DMS 273 treated with DMSO at 0.1 percent for 48 hours (cell line): ENCODE measurements at regions not wholly inside any gene's neighbourhood (a gene's known extent, or its start where the extent isn't known, plus 50 kb on each side); places are given as distances from the start of the nearest gene placed in this dataset.
"Not testable (repeated sequence)": the region's sequence is repeated elsewhere in the genome, so short reads cannot be mapped to it uniquely, and the experiment has no call there.

Source experiments
- DNase-seq: peaks from one replicate; lab custom pipeline; 2025; lab: John Stamatoyannopoulos, UW

DNA sequence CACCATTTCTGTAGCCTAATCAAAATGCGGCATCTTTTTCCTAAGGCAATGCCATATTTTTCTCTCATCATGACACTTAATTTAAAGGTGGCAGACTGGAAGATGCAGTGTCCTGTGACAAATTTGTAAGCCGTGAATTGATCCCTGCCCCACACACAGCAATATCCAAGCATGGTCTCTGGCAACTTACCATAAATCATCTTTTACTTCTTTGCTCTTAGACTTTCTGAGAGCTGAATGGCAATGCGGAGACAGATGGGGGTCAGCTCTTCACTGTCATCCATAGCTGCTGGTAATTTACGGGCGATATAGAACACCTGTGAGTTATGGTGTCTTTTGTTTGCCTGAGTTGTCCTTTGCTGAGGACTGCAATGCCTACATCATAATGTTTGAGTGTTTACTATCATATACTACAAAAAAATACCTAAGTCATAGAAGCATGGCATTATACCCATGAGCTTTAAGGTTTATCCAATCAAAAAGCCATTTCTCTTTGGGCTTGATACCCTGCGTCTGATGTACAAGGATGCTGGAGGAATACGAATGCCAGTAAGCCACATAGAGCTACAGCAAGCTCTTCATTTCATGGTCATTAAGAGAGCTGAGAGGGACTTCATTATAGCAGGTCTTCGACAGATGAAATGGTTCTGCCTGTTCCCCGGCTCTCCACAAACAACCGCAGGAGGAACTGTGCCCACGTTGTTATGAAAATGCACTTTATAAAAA lies 148.1 kb downstream of the TRIML1 start:
- no peak for DNase-seq

DNA sequence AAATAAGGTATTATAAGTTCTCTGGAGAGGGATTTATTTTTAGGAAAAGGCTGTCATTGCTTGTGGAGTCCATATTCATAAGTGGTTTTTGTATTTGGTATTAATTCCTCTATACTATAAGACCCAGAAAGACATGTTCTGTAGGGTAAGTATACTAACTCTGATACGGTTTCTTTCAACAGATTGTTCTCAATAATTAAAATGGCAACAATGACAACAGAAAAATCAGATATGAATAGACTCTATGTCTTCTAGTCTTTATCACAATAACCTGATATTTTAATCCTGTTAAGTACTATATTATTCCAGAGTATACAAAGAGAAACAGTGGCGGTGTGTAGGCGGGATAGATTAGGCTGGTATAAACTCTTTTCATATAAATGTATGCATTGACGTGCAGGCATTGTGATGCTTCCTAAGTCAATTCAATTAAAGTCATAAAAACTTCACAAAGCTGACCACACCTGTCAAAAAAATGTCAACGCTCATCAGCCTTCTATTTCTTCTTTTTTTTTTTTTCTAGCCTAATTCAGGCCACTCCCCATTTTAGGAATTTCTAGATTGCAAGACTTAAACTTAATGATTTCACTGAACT lies 150.4 kb downstream of the TRIML1 start:
- no peak for DNase-seq

DNA sequence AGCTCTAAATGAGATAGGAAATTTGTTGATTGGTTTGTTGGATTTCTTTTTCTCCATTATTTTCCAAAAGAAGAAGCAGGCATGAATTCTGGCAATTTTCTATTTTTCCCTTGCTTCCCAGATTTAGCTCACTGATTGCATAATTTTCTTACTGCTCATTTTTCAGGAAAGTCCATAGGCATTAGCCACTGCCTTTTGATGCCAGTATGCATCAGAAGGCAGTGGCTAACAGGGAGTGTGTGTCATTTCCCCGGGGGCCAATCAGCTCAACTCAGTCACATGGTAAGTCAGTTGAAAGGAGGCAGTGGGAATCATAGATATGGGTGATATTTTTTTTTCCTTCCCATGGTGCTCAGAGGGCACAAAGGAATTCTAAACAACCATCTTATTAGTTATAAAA lies 156.7 kb downstream of the TRIML1 start:
- DNase-seq, result no peak

DNA sequence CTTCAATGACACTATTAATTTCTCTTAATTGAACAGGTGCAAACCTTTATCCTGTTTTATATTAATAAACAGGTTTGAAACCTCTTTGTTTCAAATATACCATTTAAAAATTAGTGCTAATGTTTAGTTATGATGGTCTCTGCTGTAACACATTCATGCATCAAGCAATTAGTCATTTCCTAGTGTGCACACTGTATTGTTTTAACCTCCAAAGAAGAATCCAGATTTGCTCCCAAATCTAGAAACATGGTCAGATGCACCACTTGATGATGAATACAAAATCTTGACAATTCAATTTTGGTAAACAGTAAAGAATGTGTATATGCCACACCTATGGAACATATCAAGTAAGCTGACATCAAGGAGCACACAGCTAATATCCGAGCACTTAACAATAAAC lies 157.1 kb downstream of the TRIML1 start:
- DNase-seq, result no peak

DNA sequence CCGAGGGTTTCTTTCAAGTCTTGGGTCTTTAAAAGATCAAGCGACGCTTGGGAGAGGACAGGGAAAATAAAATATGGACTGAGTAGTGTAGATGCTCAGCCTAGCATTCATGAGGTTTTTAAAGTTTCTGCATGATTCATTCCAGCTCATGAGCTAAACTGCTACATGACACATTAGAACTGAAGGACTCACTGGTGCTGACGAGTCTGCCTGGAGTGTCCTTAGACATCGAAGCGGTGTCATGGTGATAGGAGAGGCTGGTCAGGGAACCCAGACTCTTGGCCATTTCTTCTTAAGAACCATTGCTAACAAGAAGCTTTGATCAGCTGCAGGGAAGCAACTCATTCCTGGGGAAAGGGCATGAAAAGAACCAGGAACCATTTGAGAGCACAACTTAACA lies 158.6 kb downstream of the TRIML1 start:
- DNase-seq, result no peak

DNA sequence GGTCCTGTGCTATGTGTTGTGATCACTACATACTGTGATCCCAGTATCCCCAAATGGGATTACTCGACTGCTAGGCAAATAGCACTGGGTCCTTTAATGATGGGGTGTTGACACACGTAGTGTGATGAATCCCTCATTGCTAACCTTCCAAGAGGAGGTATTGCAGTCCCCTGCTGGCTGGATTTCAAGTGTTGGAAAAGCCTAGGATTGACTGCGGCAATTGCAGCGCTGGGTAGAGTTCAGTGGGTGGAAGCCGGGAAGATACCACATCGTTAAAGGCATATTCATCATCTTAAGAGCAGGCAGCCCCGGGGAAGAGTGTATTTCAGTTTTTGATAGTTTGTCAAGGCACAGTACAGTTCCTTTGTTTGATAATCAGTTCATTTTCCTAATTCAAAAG lies 159.9 kb downstream of the TRIML1 start:
- no peak for DNase-seq

DNA sequence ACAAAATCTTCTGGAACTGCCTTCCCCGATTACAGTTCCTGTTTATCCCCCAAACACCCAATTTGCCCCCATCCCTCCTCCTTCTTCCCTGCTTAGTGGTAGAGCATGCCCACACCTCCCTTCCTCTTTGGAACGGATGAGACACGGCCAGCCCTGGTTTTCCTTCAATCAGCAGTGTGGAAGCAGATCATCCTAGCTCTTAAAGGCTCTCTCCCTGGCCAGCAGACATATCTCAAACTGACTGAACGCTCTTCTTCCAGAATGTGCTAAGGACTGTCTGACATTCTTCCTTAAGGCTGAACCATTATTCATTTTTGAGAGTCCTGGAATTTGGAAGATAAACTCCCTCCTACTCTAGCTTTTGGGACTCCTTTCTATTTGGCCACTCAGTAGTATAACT lies 161.1 kb downstream of the TRIML1 start:
- no peak for DNase-seq

DNA sequence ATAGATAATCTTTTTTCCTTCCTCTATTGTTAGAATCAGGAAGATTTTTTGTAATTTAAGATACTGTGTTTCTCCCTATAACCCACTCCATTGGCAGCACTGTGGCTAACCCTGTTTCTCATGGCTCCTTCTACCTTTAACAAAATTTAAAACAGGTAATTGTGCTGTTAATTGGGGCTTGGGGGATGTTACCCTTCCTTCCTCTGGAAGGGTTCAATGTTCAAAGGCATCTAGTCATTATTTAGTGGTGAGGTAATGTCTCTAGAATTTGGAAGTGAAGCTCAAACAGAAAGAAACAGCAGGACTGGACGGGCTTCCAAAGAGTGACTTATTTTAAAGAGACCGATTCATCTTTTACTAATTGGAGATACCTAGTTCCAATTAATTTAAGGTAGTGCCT lies 166.4 kb downstream of the TRIML1 start:
- DNase-seq, result no peak

DNA sequence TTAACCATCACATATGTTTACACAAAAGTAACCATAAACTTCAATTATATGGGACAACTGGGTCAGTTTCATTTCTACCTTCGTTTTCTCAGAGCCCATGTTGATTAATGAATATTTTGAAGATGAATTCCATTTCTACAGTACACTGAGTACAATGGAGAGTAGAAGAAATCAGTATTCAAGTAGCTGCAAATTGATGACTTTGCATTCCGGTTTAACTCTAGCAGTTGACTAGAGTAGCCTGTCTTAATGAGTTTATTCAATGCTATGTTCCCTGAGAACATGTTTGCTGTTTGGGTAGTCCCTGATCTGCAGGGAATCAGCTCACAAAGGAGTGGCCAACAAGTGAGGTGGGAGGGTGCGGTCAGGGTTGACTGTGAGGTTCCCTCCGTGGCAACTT lies 168.3 kb downstream of the TRIML1 start:
- no peak for DNase-seq

DNA sequence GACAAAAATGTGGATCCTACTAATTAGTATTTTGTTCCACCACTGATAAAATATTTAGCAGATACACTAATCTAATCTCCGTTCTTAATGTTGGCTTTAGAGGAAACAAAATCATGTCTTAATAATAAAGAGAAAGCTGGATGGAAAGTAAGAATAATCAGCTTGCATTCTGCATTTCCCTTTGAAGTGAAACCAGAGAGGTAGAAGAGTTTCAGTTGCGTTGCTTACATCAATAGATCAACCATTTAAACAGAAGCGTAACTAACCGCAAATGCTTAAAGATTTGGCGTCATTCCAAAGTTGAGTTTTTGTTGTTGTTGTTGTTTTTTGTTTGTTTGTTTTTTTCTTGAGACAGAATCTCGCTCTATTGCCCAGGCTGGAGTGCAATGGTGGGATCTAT lies 168.9 kb downstream of the TRIML1 start:
- DNase-seq, result no peak

DNA sequence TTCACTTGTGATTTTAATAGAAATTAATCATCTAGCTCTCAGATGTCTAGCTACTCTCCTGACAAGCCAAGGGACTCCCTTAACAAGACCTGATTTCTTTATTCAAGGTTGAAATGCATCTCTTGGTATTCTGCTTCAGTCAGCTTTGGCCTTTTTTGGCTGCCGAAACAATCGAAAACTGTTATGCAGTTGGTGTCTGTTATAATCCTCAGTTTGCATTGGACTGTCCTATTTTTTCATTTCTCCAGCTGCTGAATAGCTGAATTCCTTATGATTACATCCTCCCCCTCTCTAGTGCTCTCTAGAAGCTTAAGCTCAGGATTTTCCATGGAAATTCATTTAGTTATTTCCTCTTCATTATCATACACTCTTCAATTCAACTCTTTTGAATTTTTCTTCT lies 177.2 kb downstream of the TRIML1 start:
- no peak for DNase-seq

DNA sequence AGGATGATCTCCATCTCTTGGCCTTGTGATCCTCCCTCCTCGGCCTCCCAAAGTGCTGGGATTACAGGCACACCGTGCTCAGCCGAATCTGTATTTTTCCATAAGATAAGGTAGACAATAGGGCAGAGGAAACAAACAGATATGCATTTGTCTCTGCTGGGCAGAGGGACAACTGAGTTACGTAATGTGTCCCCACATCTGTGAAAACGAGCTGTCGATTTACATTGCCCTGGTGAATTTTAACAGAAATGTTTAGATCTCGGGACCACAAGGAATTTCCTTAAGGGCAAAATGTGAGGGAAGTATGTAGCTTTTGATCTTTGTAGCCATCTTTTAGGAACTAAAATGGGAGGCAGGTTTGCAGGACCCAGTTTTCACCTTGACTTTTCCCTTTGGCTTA lies 189.7 kb downstream of the TRIML1 start:
- no peak for DNase-seq

DNA sequence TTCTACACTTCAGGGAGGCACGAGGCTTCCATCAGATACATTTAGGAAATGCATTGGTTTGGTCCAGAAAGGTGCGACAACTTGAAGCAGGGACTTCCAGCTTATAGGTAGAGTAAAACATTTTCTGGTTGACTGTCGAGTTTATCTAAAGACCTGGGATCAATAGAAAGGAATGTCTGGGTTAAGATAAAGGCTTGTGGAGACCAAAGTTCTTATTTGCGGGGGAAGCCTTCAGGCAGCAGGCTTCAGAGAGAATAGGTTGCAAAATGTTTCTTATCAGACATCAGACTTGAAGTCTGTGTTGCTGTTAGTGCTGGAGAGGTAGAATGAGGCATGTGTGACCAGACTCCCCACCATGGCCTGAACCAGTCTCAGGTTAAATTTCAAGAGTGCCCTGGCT lies 190.3 kb downstream of the TRIML1 start:
- no peak for DNase-seq

DNA sequence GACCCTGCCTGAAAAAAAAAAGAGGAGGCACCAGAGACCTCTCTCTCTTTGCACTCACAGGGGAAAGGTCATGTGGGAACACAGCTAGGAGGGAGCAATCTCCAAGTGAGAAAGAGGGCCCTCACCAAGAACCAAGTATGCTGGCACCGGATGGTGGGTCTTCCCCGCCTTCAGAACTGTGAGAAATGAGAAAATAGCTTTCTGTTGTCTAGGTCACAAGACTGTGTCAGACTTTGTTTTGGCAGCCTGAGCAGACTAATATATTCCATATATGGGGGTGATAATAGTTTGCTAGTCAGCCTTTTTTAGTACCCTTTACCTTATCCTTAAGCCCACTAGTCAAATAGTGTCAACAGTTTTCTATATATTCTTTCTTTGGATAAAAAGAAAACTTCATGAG lies 193.0 kb downstream of the TRIML1 start:
- no peak for DNase-seq

DNA sequence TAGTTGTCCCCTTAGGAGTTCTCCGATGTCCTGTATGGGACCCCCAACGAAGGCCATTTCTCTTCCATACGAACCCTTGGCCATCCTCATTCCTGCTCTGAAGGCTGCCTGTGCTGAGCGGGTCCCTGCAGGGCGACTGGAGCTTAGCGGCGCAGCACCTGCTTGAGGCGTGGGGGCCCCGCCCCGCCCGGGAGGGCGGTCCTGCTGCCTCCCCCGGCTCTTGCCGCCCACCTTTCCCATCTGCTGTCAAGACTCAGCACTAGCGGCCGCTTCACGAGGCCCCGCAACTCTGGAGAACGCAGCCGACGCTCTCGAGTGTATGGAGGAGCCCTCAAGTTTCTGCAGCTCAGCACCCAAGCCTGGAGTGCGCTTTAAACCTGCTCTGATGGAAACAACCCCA lies 197.7 kb downstream of the TRIML1 start:
- no peak for DNase-seq

DNA sequence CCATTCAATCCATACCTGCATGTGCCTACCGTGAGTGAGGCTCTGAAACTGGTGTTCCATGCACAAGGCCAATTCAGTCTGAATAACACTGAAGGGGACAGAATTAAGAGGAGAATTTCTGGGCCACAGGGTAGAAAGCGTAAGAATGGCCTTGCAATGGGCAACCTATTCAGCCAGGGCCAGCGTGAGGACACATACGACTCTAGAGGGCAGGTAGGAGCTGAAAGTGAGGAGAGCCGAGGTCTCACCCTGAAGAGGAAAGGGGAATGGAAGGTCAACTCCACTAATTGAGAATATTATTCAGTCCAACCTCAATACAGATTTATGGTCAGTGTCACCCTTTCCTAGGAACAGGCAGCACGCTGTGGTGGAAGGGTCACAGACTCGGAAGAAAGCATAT lies 202.2 kb downstream of the TRIML1 start:
- DNase-seq, result no peak

DNA sequence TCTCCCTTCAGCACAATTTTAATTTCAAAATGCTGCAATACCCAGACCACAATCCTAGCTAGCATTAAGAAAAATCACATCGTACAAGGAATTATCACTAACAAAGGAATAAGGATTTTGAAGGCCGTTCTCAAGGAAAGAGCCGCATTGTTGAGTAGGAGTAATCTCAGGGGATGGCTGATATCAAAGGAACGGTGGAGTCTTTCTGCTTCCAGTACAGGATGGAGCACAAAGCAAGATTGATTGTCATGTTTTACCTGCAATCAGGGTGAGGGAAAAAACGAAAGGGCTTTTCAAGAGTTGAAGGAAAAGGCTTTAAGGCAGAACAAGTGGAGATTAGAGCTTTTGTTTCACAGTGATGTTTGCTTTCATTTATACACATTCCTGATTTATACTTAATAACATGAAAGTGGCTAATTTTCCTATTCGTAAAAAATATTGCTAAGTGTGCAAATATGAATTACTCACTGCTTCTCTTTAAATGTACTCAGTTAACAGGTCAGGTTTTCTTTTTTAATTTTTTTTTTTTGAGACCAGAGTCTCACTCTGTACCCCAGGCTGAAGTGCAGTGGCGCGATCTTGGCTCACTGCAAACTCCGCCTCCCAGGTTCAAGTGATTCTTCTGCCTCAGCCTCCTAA lies 207.0 kb downstream of the TRIML1 start:
- no peak for DNase-seq

DNA sequence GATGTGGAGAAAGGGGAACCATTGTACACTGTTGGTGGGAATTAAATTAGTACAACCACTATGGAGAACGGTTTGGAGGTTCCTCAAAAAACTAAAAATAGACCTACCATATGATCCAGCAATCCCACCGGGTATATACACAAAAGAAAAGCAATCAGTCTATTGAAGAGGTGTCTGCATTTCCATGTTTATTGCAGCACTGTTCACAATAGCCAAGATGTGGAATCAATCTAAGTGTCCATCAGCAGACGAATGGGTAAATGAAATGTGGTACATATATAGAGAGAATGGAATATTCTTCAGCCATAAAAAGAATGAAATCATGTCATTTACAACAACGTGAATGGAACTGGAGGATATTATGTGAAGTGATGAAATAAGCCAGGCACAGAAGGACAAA lies 208.1 kb downstream of the TRIML1 start:
- no peak for DNase-seq

DNA sequence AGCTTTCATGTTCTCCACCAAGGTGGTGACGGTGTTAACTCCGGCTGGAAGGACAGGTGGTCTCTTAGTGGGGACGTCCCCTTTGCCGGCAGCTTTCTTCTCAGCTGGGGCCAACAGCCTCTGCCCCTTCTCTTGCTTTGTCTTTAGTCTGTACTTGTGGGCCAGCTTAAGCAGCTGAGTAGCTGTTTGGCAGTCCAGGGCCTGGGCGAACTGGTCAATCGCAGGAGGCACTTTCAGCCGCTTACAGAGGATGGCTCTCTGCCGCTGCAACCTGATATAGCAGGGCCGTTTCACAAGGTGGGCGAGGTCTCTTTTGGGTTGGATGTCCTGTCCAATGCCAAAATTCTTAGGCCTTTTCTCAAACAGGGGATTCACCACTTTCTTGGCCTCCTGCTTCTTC lies 210.3 kb downstream of the TRIML1 start:
- DNase-seq, result not testable (repeated sequence)

DNA sequence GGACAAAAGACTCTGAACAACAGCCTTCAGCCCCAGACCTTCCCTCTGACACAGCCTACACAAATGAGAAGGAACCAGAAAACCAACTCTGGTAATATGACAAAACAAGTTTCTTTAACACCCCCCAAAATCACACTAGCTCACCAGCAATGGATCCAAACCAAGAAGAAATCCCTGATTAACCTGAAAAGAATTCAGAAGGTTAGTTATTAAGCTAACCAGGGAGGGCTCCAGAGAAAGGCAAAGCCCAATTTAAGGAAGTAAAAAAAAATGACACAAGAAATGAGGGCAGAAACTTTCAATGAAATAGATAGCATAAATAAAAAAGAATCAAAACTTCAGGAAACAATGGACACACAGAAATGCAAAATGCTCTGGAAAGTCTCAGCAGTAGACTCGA lies 224.0 kb downstream of the TRIML1 start:
- DNase-seq, result no peak

DNA sequence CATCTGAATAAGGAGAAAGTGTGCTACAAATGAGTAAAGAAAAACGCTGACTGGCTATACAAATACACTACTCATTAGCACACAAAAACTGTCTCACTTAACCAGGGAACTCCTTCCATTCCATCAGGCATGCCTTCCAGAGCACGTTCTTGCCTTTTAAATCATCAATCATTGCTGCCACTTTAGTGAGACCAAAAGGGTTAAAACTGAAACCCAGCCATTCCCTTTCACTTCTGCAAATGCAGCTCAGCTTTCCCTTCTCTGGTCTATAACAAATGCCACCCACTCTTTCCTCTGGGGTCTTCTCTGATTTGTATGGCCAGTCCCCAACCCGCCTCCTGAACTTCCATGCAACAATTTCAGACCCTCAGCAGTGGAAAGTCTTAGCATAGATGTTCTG lies 231.5 kb downstream of the TRIML1 start:
- DNase-seq, result no peak

DNA sequence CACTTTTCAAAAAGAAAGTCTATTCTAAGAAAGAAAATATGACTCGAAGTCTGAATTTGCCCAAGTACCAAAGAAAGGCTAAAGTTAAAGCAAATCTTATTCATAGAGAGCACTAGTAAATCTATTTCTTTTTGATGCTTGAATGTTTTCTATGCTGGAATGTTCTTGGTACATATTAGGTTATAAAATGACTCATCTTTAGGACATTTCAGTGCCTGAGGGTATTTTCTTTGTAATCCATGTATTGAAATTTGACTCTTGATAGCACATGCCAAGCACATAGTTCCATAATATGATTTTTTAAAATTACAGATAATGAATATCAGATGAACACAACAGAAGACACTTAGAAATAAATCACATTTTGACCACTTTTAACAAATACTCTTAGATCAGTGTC lies 232.8 kb downstream of the TRIML1 start:
- DNase-seq, result no peak

DNA sequence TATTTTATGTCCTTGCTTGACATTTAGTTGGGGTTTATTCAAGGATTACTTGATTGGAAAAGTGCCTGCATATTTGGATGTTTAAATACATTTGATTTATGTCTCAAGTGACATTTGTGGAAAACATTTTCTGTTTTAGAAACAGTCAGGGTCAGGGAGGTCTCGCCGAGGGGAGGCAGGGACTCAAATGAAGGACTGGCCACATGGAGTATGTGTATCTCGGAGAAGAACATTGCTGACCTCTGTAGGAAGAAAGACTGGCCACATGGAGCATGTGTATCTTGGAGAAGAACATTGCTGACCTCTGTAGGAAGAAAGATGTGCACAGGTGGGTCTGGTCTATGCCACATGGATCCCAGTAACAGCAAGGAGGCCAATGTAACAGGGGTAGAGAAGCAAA lies 233.6 kb downstream of the TRIML1 start:
- no peak for DNase-seq

DNA sequence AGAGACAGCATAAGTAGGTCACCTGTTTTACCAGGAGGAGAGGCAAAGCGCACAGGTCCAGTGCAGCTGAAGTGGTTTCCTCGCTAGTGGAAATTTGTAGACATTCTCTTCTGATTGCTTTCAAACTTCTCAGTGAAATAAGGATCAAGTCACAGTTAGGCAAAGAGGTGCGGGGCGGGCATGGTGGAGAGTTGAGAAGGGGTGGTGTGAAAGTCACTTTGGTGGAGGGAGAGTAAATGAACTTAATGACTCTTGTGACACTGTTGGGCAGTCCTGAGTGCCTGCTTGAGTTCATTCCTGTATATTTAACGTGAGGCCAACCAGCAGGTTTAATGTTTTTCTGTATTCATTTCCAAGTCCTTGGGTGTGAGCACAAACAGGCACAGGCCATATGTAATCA lies 235.6 kb downstream of the TRIML1 start:
- DNase-seq, result no peak
